ENCODE measurements at regions not wholly inside any gene's neighbourhood (a gene's known extent, or its start where the extent isn't known, plus 50 kb on each side); places are given as distances from the start of the nearest gene placed in this dataset.

- H2AFZ ChIP-seq (ENCODE audit: low read length) = no peak overlapping the region
- H3K9ac ChIP-seq (ENCODE audit: insufficient read depth, low read depth, low read length) = no peak overlapping the region
- intact Hi-C loops (cut with micrococcal nuclease; ENCODE audit: unreplicated experiment) = no loop called here
- DNase-seq (ENCODE audit: low spot score) (no peak), FAIRE-seq (no peak), ATAC-seq (no peak)
- no peaks in the 10 kb centered on the region for H3K36me3 ChIP-seq (replicated peaks in 1 of 2; ENCODE audit: control insufficient read depth in 1 of 2, insufficient read depth in 2 of 2, low read length in 2 of 2)
- no TSS peak for BruUV-seq (replicated peaks)
- 6% methylated on average over 3 of the region's 3 CpGs for WGBS (ENCODE audit: low lambda C conversion rate)
- no peaks in the 10 kb centered on the region for H3K79me2 ChIP-seq (ENCODE audit: insufficient read depth, low read length)
- ChIA-PET CTCF (ENCODE audit: low intra/inter-chr PET ratio, low total read pairs) (no interaction called here), POLR2A (no interaction called here)
- no peak overlapping the region for H3K27ac ChIP-seq (ENCODE audit: extremely low read length, insufficient read depth, low read length)
- H3K4me2 ChIP-seq (ENCODE audit: low read depth, low read length) = no peak overlapping the region
- no peaks in the 10 kb centered on the region for H3K4me1 ChIP-seq (ENCODE audit: insufficient read depth, low read length)
- H3K4me3 ChIP-seq (replicated peaks in 1 of 3; ENCODE audit: insufficient read depth in 1 of 3, low read depth in 2 of 3, low read length in 3 of 3) = no peak overlapping the region
- H3K27me3 ChIP-seq (ENCODE audit: control insufficient read depth in 1 of 2, insufficient read depth in 2 of 2, low read length in 2 of 2) = no peaks in the 10 kb centered on the region
- no peaks in the 10 kb centered on the region for H4K20me1 ChIP-seq (ENCODE audit: insufficient read depth, low read length)
- no peaks in the 10 kb centered on the region for H3K9me3 ChIP-seq (ENCODE audit: low read length)
- no peak for TF ChIP-seq ZNF512B (CRISPR knock-in tag; IDR thresholded peaks at IDR 0.05; ENCODE audit: borderline replicate concordance)
- TF ChIP-seq ZNF569 (CRISPR knock-in tag; IDR thresholded peaks at IDR 0.05; ENCODE audit: borderline replicate concordance) = no peak
- TF ChIP-seq ZNF564 (CRISPR knock-in tag; IDR thresholded peaks at IDR 0.05) = no peak
- TF ChIP-seq ZNF350 (CRISPR knock-in tag; IDR thresholded peaks at IDR 0.05; ENCODE audit: borderline replicate concordance, low read depth) = no peak
- TF ChIP-seq PAX8 (CRISPR knock-in tag; IDR thresholded peaks at IDR 0.05; ENCODE audit: borderline replicate concordance) = no peak
- TF ChIP-seq KDM4B (CRISPR knock-in tag; IDR thresholded peaks at IDR 0.05) = no peak
- TF ChIP-seq ZNF124 (CRISPR knock-in tag; IDR thresholded peaks at IDR 0.05) = no peak
- TF ChIP-seq STAT6 (CRISPR knock-in tag; IDR thresholded peaks at IDR 0.05; ENCODE audit: borderline replicate concordance) = no peak
- no peak for TF ChIP-seq TMF1 (CRISPR knock-in tag; IDR thresholded peaks at IDR 0.05; ENCODE audit: low read depth)
- no peak for TF ChIP-seq SP4 (CRISPR knock-in tag; IDR thresholded peaks at IDR 0.05)
- TF ChIP-seq ZNF383 (CRISPR knock-in tag; IDR thresholded peaks at IDR 0.05; ENCODE audit: borderline replicate concordance) = no peak
- TF ChIP-seq CENPT (CRISPR knock-in tag; IDR thresholded peaks at IDR 0.05; ENCODE audit: low read depth) = no peak
- no peak for TF ChIP-seq ZNF703 (CRISPR knock-in tag; IDR thresholded peaks at IDR 0.05; ENCODE audit: borderline replicate concordance)
- TF ChIP-seq ZNF281 (CRISPR knock-in tag; IDR thresholded peaks at IDR 0.05; ENCODE audit: borderline replicate concordance) = no peak
- TF ChIP-seq ZFP36L1 (CRISPR knock-in tag; IDR thresholded peaks at IDR 0.05) = no peak
- TF ChIP-seq HMG20A (CRISPR knock-in tag; IDR thresholded peaks at IDR 0.05; ENCODE audit: borderline replicate concordance) = no peak
- in situ Hi-C loops (cut with HindIII; ENCODE audit: extremely low pct_ligation_motif_present, low pct_unique_long_range_greater_than_20kb) = no loop called here
These were observed 472.5 kb upstream of the BTBD3 start for GRCh38 chr20:11445161-11445560.
